GM18951 (cell line): ENCODE measurements at regions not wholly inside any gene's neighbourhood (a gene's known extent, or its start where the extent isn't known, plus 50 kb on each side); places are given as distances from the start of the nearest gene placed in this dataset.

Experiments used
- POLR2A ChIP-seq: IDR thresholded peaks from 4 replicates; pipeline ENCODE4 v1.6.1; 2011; ENCODE audit warnings: mild to moderate bottlenecking; ENCODE audit not compliant: insufficient read length, insufficient read depth; ENCODE audit errors: extremely low read depth
- in situ Hi-C: fragments of 300-500 bp; cut with MboI; formaldehyde crosslinking; loops from one replicate; pipeline ENCODE4 v1.12.0; 2022; ENCODE audit warnings: low sequenced_read_pairs, mixed read lengths, inconsistent platforms; ENCODE audit not compliant: unreplicated experiment

- no peak for TF ChIP-seq POLR2A
- in situ Hi-C loops: no loop called here
Observed at GRCh38 chr1:30043731-30044408, 679.5 kb downstream of the MATN1 start.

GRCh38 chr1:30043256-30043655, 680.1 kb downstream of the MATN1 start:
- TF ChIP-seq POLR2A: no peak
- in situ Hi-C loops: no loop called here

- in situ Hi-C loops: no loop called here
- no peak for TF ChIP-seq POLR2A
Observed at GRCh38 chr1:30042438-30043147, 680.8 kb downstream of the MATN1 start.

- in situ Hi-C loops: no loop called here
- no peak for TF ChIP-seq POLR2A
Observed at GRCh38 chr1:30041741-30042437, 681.5 kb downstream of the MATN1 start.

- in situ Hi-C loops: no loop called here
- TF ChIP-seq POLR2A: no peak
Observed at GRCh38 chr1:30040081-30041019, 683.0 kb downstream of the MATN1 start.

- in situ Hi-C loops: no loop called here
- TF ChIP-seq POLR2A: no peak
Observed at GRCh38 chr1:30039354-30040080, 683.9 kb downstream of the MATN1 start.

- in situ Hi-C loops: no loop called here
Observed at GRCh38 chr1:30038134-30039025, 685.0 kb downstream of the MATN1 start.

GRCh38 chr1:30037251-30038118, 685.9 kb downstream of the MATN1 start:
- TF ChIP-seq POLR2A: no peak
- in situ Hi-C loops: no loop called here

More at GRCh38 chr1:30038134-30039025, 685.0 kb downstream of the MATN1 start:
- TF ChIP-seq POLR2A: no peak

GRCh38 chr1:30036666-30037065, 686.7 kb downstream of the MATN1 start:
- TF ChIP-seq POLR2A: no peak
- in situ Hi-C loops: no loop called here

GRCh38 chr1:30036229-30036547, 687.2 kb downstream of the MATN1 start:
- in situ Hi-C loops: no loop called here
- no peak for TF ChIP-seq POLR2A
